DOHH2 (cell line): ENCODE measurements at regions not wholly inside any gene's neighbourhood (a gene's known extent, or its start where the extent isn't known, plus 50 kb on each side); places are given as distances from the start of the nearest gene placed in this dataset.

ENCODE experiments used
- EZH2phosphoT487 ChIP-seq: fragments of 200-600 bp; sonication (generic); IDR thresholded peaks from 2 replicates; pipeline ENCODE4 v1.6.1; 2017; ENCODE audit warnings: borderline replicate concordance, mild to moderate bottlenecking, antibody characterized with exemption, low read length, moderate library complexity, mixed read lengths
- TF ChIP-seq, protein P1 (sequence below): fragments of 200-600 bp; sonication (generic); IDR thresholded peaks from one replicate; pipeline ENCODE4 v1.5.1; 2014; ENCODE audit warnings: antibody characterized with exemption, mild to moderate bottlenecking, low read depth, low read length; ENCODE audit not compliant: poor library complexity, severe bottlenecking

DNA sequence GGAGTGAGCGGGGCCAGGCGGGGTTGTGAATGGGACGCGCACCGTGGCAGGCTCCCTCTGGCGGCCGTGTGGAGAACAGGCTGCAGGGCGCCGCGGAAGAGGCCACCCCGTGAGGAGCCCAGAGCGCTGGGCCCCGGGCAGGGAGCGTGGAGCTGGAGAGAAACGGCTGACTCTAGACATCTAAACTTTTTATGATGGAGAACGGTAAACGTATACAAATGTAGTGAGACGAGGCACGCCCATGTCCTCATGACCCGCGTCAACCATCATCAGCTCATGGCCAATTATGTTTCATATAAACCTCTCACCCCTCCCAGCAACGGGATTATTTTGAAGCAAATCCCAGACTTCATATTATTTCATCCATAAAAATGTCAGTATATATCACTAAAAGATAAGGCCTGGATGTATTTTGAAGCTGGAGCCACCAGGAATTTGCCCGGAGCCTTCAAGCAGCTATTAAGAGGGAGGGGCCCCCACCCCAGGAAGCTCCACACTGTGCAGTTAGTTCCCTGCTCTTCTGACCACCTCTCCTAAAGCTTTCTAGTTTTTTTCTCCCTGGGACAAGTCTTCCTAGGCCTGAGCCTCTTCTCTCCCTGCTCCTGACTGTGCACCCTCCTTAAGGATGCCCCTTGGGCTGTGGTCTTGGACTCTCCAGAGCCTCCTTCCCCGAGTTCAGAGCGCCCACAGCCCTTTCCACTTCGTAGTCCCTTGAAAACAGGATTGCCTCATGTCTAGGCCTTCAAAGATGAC is 149.5 kb downstream of the SMAD6 start:
- TF ChIP-seq, protein P1, sequence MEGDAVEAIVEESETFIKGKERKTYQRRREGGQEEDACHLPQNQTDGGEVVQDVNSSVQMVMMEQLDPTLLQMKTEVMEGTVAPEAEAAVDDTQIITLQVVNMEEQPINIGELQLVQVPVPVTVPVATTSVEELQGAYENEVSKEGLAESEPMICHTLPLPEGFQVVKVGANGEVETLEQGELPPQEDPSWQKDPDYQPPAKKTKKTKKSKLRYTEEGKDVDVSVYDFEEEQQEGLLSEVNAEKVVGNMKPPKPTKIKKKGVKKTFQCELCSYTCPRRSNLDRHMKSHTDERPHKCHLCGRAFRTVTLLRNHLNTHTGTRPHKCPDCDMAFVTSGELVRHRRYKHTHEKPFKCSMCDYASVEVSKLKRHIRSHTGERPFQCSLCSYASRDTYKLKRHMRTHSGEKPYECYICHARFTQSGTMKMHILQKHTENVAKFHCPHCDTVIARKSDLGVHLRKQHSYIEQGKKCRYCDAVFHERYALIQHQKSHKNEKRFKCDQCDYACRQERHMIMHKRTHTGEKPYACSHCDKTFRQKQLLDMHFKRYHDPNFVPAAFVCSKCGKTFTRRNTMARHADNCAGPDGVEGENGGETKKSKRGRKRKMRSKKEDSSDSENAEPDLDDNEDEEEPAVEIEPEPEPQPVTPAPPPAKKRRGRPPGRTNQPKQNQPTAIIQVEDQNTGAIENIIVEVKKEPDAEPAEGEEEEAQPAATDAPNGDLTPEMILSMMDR, result peak; percentile 93
- no peak for TF ChIP-seq EZH2phosphoT487
